ENCODE measurements at regions not wholly inside any gene's neighbourhood (a gene's known extent, or its start where the extent isn't known, plus 50 kb on each side); places are given as distances from the start of the nearest gene placed in this dataset.

- no peak for TF ChIP-seq CTCF (IDR thresholded peaks at IDR 0.05)
- no peak for TF ChIP-seq POLR2A (IDR thresholded peaks at IDR 0.05)
Measured at GRCh38 chr10:90999512-91000172, 78.8 kb upstream of the ANKRD1 start.

Data from ovary (tissue), 3 donors.